KMS-11 (cell line): ENCODE measurements at regions not wholly inside any gene's neighbourhood (a gene's known extent, or its start where the extent isn't known, plus 50 kb on each side); places are given as distances from the start of the nearest gene placed in this dataset.
A peak's percentile ranks its signal among the peaks of the same experiment; 100 is the strongest.

Experiments
- H2AFZ ChIP-seq: fragments of 200-600 bp; sonication (generic); 2 replicates; pipeline ENCODE4 v1.6.1; 2016; ENCODE audit warnings: antibody characterized with exemption, mixed run types, low read depth
- H3K27ac ChIP-seq: fragments of 200-600 bp; sonication (generic); 2 replicates; pipeline ENCODE4 v1.6.1; 2016; ENCODE audit warnings: mild to moderate bottlenecking, mixed run types
- H3K27me3 ChIP-seq: fragments of 200-600 bp; sonication (generic); 2 replicates; pipeline ENCODE4 v1.6.1; 2017; ENCODE audit warnings: mild to moderate bottlenecking, low read depth, mixed run types, moderate library complexity; ENCODE audit not compliant: insufficient read depth
- H3K36me3 ChIP-seq: fragments of 200-600 bp; sonication (generic); 2 replicates; pipeline ENCODE4 v1.6.1; 2017; ENCODE audit warnings: mild to moderate bottlenecking, mixed run types; ENCODE audit not compliant: insufficient read depth
- H3K4me1 ChIP-seq: fragments of 200-600 bp; sonication (generic); 2 replicates; pipeline ENCODE4 v1.6.1; 2016; ENCODE audit warnings: mild to moderate bottlenecking, low read depth, mixed run types; ENCODE audit not compliant: poor library complexity, severe bottlenecking
- H3K4me2 ChIP-seq: fragments of 200-600 bp; sonication (generic); 2 replicates; pipeline ENCODE4 v1.7.0; 2016; ENCODE audit warnings: mild to moderate bottlenecking, mixed run types
- H3K4me3 ChIP-seq: fragments of 200-600 bp; sonication (generic); IDR thresholded peaks from 2 replicates; pipeline ENCODE4 v1.6.1; 2017; ENCODE audit warnings: low read depth, low read length, mixed read lengths; ENCODE audit not compliant: insufficient read depth
- H3K79me2 ChIP-seq: fragments of 200-600 bp; sonication (generic); 2 replicates; pipeline ENCODE4 v1.6.1; 2016; ENCODE audit warnings: low read depth, mixed run types; ENCODE audit not compliant: insufficient read depth
- H3K9ac ChIP-seq: fragments of 200-600 bp; sonication (generic); 2 replicates; pipeline ENCODE4 v1.6.1; 2016; ENCODE audit warnings: mild to moderate bottlenecking, mixed run types
- H4K20me1 ChIP-seq: fragments of 200-600 bp; sonication (generic); 2 replicates; pipeline ENCODE4 v1.6.1; 2016; ENCODE audit warnings: mild to moderate bottlenecking, mixed run types; ENCODE audit not compliant: insufficient read depth
- TF ChIP-seq, protein P1 (sequence below): fragments of 200-600 bp; sonication (generic); conservative IDR thresholded peaks from 2 replicates; pipeline ENCODE4 v1.6.1; 2017; ENCODE audit warnings: low read depth, mild to moderate bottlenecking, antibody characterized with exemption, low read length, moderate library complexity, mixed read lengths

DNA sequence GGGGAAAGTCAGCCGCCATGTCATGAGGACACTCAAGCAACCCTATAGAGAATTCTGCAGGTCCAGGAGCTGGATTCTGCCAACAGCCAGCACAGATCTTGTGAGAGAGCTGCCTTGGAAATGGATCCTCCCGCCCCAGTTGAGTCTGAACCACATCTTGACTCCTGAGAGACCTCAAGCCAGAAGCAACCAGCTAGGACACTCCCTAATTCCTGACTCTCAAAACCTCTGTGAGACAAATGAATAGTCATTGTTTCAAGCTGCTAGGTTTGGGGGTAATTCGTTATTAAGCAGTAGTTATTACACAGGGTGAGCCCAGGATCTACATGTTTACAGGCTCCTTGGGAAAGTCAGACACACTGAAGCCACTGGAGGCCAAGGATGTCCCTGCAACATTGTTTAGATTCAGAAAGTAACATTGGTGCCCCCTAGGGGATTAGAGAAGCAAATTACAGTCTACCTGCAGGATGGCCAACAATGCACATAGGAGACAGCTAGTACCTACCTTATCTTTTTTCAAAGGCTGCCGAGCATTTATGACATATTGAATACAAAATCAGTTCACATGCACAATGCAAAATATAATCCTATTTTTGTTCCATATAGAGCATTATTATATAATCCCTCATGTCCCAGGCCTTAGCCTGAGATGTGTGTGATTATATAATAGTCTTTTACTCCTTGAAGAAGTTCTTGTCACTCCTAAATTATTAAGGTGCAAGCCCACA is 57.9 kb upstream of the FICD start:
- Histone ChIP-seq H2AFZ (no peak overlapping the region), H3K4me3 (no peak overlapping the region), H3K27ac (no peak overlapping the region), H3K4me2 (no peak overlapping the region), H4K20me1 (no peaks in the 10 kb centered on the region), H3K4me1 (no peaks in the 10 kb centered on the region), H3K9ac (no peak overlapping the region), H3K36me3 (no peaks in the 10 kb centered on the region), H3K79me2 (no peaks in the 10 kb centered on the region), H3K27me3 (no peaks in the 10 kb centered on the region; the same call in 1 of the 2 replicates)
- TF ChIP-seq, protein P1, sequence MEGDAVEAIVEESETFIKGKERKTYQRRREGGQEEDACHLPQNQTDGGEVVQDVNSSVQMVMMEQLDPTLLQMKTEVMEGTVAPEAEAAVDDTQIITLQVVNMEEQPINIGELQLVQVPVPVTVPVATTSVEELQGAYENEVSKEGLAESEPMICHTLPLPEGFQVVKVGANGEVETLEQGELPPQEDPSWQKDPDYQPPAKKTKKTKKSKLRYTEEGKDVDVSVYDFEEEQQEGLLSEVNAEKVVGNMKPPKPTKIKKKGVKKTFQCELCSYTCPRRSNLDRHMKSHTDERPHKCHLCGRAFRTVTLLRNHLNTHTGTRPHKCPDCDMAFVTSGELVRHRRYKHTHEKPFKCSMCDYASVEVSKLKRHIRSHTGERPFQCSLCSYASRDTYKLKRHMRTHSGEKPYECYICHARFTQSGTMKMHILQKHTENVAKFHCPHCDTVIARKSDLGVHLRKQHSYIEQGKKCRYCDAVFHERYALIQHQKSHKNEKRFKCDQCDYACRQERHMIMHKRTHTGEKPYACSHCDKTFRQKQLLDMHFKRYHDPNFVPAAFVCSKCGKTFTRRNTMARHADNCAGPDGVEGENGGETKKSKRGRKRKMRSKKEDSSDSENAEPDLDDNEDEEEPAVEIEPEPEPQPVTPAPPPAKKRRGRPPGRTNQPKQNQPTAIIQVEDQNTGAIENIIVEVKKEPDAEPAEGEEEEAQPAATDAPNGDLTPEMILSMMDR = peak; percentile 76

- Histone ChIP-seq H3K4me3 (no peak overlapping the region), H3K79me2 (no peaks in the 10 kb centered on the region), H2AFZ (no peak overlapping the region), H3K27ac (no peak overlapping the region), H4K20me1 (no peaks in the 10 kb centered on the region), H3K27me3 (no peaks in the 10 kb centered on the region; the same call in 1 of the 2 replicates), H3K9ac (no peak overlapping the region), H3K4me2 (no peak overlapping the region), H3K36me3 (no peaks in the 10 kb centered on the region), H3K4me1 (no peaks in the 10 kb centered on the region)
- TF ChIP-seq, protein P1 = no peak
These were observed 59.4 kb upstream of the FICD start for GRCh38 chr12:108455706-108456105.

GRCh38 chr12:108454539-108455139 is 60.4 kb upstream of the FICD start:
- Histone ChIP-seq H3K9ac (no peak overlapping the region), H3K79me2 (no peaks in the 10 kb centered on the region), H3K4me1 (no peaks in the 10 kb centered on the region), H3K27ac (no peak overlapping the region), H2AFZ (no peak overlapping the region), H3K4me2 (no peak overlapping the region), H4K20me1 (no peaks in the 10 kb centered on the region), H3K36me3 (no peaks in the 10 kb centered on the region), H3K27me3 (no peaks in the 10 kb centered on the region), H3K4me3 (no peak overlapping the region)
- TF ChIP-seq, protein P1 = no peak

GRCh38 chr12:108449478-108449877 is 65.6 kb upstream of the FICD start:
- H3K27me3 ChIP-seq = no peaks in the 10 kb centered on the region
- H3K9ac ChIP-seq = no peak overlapping the region
- H2AFZ ChIP-seq = no peak overlapping the region
- H3K4me2 ChIP-seq = no peak overlapping the region
- H3K36me3 ChIP-seq = no peaks in the 10 kb centered on the region
- H3K4me3 ChIP-seq = no peak overlapping the region
- no peaks in the 10 kb centered on the region for H3K79me2 ChIP-seq
- H3K4me1 ChIP-seq = no peaks in the 10 kb centered on the region
- H4K20me1 ChIP-seq = no peaks in the 10 kb centered on the region
- no peak overlapping the region for H3K27ac ChIP-seq
- TF ChIP-seq, protein P1 = no peak
